GM21367 (cell line): ENCODE measurements at regions not wholly inside any gene's neighbourhood (a gene's known extent, or its start where the extent isn't known, plus 50 kb on each side); places are given as distances from the start of the nearest gene placed in this dataset.

ENCODE experiments used
- ATAC-seq: cut with Tn5 transposase; IDR thresholded peaks from one replicate; pipeline ENCODE4 v1.9.1; 2021; ENCODE audit not compliant: unreplicated experiment

- ATAC-seq: no peak
Measured at GRCh38 chr3:124234852-124235252, 242.9 kb upstream of the ROPN1 start.

GRCh38 chr3:124235446-124235845 lies 243.5 kb upstream of the ROPN1 start:
- no peak for ATAC-seq

- no peak for ATAC-seq
Measured at GRCh38 chr3:124243177-124243859, 251.4 kb upstream of the ROPN1 start.

- no peak for ATAC-seq
Measured at GRCh38 chr3:124246376-124246775, 254.5 kb upstream of the ROPN1 start.

DNA sequence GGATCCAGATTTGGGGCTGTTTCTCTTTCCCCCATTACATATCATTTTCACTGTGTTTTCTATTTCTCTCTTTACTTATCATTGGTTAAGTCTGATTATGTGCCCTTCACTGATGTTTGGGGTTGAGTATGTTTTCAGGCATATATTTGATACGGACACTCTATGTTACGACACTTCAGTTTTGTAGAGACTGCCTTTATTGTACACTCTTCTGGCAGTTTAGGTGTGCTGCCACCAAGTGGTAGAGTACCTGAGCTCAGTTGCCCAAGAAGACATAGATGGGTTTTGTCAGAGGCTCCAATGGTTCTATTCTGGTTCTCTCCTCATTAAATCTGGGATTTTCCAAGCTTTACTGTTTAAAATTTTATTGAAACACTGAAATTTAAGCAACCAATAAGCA lies 255.0 kb upstream of the ROPN1 start:
- ATAC-seq: no peak

GRCh38 chr3:124248471-124249028 lies 256.6 kb upstream of the ROPN1 start:
- ATAC-seq: no peak

DNA sequence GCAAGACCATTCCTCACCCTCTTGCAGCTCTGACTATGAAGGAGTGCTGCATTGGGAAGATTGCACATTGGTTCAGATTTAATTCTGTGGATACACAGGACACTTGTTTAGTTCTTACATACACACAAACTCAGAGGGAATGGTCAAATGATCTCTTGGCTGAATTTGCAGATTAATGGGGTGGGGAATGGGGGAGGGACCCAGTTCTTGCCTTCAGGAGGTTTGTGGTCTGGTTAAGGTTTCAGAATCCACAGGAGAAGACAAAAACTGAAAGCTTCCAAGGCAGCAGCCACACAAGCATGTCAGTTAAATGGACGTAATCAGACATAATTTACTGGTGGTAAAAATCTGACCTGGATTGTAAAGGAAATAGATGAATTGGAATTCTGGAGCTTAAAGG lies 257.1 kb upstream of the ROPN1 start:
- ATAC-seq: no peak

- no peak for ATAC-seq
Measured at GRCh38 chr3:124250053-124250452, 258.1 kb upstream of the ROPN1 start.

DNA sequence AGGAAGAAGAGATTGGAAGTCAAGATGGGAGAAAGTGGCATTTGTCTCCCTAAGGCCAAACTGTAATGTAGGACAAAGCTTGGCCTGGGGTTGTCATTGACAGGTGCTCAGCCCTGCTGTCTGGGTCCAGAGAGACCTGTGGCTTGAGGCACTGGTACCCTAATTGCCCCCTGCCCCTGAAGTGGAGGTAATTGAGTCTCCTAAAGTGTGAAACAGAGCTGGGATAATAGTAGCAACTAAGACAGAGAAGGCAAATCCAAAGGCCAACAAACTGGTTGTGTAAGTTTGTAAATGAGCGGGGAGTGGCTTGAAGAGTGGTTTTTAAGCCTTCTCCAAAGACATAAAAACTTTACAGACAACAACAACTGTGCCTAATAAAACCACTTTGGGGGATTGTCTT lies 264.2 kb upstream of the ROPN1 start:
- ATAC-seq: no peak

DNA sequence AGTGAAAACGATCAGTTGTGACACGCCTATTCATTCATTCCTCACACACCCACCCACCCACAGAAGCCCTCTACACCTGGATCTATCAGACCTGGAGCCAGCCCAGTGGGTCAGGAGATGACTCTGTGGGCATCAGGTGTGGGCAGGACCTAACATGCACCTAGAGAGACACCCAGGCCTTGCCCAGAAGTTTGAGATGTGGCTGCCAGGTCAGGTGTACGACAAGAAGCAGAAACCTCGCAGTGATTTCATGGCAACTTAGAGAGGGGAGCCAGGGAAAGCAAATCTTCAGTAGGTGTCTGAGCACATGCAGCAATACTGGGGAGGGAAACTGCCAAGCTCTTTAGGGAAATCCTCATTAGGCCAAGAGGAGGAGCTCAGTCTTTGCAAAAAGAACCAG lies 264.7 kb upstream of the ROPN1 start:
- no peak for ATAC-seq

DNA sequence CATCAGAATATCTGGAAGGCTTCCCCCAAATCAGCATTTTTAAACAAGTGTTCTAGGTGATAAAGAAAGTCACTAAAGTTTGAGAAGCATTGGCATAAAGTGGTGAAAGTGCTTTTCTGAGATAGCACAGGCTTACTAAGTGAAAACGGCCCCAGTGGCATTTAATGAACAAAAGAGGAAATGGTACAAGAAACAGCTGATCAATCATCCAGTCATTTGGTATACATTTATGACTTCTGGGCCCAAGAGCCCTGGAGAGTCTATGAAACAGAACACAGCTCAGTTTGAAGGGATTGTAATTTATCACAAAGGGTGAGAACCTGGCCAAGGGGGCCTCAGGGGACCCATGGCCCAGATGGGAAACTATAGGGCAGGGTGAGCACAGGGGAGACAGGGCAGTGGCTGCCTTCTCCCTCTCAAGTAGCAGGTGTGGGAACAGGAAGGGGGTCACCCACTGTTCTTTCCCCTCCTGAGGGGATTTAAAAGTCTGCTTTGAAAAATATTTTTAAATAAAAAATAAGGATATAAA lies 265.5 kb upstream of the ROPN1 start:
- no peak for ATAC-seq

- no peak for ATAC-seq
Measured at GRCh38 chr3:124258057-124258500, 266.2 kb upstream of the ROPN1 start.

- ATAC-seq: no peak
Measured at GRCh38 chr3:124260206-124260915, 268.4 kb upstream of the ROPN1 start.

DNA sequence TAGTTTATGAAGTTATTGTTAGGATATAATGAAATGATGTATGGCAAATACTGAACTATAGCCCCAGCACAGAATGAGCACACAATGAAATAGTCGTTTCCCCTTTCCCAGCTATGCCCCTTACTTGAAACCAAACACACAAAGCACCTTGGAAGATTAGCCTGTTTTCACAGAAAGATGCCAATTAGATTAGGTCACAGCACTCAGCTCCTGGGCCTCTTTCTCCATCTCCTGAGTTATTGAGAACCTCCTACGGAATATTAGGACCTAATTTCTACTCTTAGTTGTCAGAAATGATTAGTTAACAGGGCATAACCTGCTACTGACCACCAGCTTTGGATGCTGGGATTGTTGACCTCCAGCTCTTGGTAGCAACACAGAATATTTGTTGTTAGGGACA lies 269.4 kb upstream of the ROPN1 start:
- ATAC-seq: no peak

DNA sequence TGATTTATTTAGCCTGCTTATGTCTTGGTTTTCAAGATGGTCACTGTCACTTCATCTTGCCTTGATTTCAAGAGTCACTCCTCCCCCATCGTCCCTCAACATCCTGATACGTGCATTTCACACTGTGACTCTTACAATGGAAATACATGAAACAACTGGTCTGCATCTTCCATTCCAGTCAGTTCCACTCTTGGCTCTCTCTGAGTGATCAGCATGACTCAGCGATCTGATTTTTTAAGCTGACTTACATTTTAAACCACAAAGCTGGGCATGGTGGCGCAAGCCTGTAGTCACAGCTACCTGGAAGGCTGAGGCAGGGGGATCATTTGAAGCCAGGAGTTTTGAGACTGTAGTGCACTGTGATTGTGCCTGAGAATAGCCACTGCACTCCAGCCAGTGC lies 271.2 kb upstream of the ROPN1 start:
- no peak for ATAC-seq

DNA sequence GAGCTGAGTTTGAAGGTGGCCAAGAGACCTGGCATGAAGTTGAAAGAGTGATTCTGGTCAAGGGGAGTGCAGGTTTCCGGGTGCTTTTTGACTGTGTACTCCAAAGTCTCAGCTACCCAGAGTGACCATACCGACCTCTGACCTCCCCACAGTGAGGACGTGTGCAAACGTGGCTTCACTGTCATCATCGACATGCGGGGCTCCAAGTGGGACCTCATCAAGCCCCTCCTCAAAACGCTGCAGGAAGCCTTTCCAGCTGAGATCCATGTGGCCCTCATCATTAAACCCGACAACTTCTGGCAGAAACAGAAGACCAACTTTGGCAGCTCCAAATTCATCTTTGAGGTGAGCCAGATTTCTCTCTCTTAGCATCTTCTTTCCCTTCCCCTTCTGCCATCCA lies 272.4 kb upstream of the ROPN1 start:
- ATAC-seq: no peak

DNA sequence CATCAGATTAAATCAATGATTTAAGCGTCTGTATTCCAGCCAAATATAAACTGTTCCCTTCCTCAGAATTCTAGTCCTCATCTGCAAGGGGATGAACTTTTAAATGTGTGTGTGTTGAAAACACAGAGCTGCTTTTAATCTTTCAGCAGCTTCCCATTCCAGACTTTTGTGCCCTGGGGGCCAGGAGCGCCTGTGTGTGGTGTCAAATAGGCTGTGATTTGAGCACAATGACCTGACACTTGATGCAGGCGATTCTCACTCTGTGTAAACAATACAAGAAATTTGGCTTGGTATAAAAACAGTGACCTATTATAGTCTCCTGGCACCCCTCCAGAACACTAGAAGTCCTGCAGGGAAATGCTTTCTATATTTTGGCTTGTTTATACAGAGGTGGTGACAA lies 274.6 kb upstream of the ROPN1 start:
- ATAC-seq: no peak

DNA sequence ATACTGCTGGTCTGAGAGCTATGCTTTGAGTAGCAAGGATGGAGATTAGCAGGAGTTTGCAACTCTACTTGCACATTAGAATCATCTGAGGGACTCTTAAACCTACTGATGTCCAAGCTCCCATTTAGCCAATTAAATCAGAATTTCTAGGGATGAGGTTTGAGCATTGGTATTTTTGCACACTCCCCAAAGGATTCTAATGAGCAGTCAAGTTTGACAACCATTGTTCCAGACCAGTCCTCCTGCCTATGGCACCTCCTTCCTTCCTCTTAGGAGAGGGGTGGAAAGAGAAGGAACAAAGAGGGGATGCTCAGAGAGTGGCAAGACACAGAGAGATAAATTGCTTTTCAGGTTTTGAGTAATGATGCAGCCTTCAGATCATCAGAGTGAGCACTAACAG lies 275.5 kb upstream of the ROPN1 start:
- ATAC-seq: no peak

DNA sequence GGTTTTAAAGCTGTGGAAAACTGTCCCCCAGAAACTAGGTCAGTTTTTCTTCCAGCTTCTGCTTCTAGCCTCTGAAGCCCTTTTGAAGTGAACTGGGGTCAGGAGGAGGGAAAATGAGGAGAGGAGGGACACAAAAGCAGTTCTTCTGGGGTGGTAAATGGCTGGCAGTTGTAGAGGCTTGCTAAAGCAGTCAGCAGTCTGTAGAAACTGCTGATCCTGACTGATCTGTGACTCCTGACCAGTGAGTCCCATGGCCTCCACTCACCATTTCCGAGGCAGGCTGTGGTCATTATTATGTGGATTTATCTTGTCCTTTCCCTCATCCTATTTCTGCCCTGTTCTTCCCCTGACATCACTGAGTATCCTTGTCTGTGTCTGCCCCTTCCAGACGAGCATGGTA lies 276.4 kb upstream of the ROPN1 start:
- no peak for ATAC-seq

DNA sequence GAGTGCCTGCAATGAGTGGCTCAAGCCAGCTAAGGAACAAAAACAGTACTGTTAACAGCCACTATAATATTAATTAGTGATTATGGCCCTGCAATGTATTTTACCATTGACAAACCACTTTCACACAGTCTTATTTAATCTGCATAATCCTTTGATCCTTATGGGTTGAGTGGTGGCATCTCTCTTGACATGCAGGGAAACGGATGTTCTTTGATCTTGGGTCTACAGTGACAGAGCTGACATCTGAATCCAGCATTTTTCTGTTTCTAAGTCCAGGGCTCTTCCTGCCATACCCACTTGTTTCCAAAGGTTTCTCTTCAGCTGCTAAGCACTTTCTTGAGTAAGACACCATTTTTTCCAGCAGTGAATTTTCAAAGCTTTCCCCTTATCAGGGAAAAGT lies 277.7 kb upstream of the ROPN1 start:
- no peak for ATAC-seq

DNA sequence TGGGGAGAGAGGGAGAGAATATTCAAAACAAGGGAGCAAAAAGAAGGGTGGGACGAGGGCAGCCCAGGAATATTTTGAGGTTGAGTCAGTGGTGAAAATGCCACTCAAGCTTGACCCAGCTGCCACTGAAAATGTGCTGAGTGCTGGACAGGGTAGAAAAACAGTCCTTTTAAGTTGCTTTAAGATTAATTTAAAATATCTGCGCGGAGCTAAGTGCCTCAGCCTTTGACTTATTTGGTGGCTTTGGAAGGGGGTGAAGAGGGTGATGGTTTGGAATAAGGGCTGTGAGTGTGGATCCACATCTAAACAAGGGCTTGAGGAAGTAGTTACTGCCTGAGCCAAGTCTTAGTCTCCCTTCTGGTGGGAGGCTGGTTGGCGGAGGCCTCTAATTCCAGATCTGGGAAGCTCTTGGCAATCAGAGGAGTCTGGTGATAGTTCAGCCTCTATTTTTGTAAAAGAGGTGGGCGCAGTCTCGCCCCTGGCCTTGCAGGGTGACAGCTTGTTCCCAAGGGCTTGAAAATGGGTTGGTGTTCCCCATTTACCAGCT lies 280.8 kb upstream of the ROPN1 start:
- no peak for ATAC-seq

DNA sequence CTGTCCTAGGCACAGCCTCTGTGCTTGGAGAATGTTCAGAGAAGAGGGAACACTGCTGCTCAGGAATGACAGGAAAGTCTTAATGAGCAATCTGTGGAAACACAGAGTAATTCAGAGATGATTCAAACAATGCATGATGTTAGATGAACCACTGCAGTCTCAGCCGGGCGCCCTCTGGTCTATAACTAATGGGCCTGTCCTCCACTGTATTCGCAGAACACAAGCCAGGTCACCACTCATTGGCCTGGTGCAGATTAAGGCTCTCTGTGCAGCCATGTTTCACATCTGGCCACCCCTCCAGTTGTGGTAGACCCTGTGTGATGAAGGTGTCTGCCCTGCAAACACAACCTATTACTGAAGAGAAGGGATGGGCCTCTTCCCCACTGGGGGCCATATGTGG lies 281.7 kb upstream of the ROPN1 start:
- no peak for ATAC-seq
